ENCODE measurements at regions not wholly inside any gene's neighbourhood (a gene's known extent, or its start where the extent isn't known, plus 50 kb on each side); places are given as distances from the start of the nearest gene placed in this dataset.

GRCh38 chr13:40503966-40504591, 162.4 kb downstream of the FOXO1 start:
- Mint-ChIP-seq H3K4me3 (no peak overlapping the region), H3K27me3 (ENCODE audit: low read depth) (no peaks in the 10 kb centered on the region; the same call in 1 of the 2 replicates), H3K27ac (no peak overlapping the region), H3K4me1 (peaks cover 6% of the 10 kb centered on the region), H3K9me3 (no peaks in the 10 kb centered on the region), H3K36me3 (no peaks in the 10 kb centered on the region)
- ChIA-PET POLR2A (no interaction called here), CTCF (no interaction called here)
- DNase-seq (ENCODE audit: low spot score) (no peak), ATAC-seq (peak; percentile 54; the same call in 1 of the 2 replicates)
- TF ChIP-seq JUN (CRISPR knock-in tag; IDR thresholded peaks at IDR 0.05) (no peak), RORB (CRISPR knock-in tag; IDR thresholded peaks at IDR 0.05) (no peak), GABPB1 (CRISPR knock-in tag; IDR thresholded peaks at IDR 0.05) (0 out of 2 replicates have a peak, but pooled peaks have one; percentile 42)

DNA sequence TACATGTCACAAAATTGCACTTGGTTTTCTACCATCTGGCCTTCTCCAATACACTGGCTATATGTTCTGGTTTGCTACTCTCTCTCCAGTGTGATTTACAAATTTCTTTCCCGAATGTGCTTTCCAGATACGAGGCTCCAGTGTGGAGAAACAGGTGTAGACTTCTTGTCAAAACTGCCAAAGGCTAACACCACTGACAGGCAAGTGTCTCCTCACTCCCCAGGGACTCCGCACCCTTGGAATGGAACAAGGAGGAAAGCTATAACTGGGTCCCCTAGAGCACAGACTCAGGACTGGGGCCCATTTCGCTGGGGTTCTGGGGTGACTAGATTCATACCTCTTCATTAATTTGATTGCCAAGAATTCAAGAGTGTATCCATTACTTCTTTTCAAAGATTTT, 161.8 kb downstream of the FOXO1 start:
- H3K27ac Mint-ChIP-seq = no peak overlapping the region
- TF ChIP-seq, protein P1, sequence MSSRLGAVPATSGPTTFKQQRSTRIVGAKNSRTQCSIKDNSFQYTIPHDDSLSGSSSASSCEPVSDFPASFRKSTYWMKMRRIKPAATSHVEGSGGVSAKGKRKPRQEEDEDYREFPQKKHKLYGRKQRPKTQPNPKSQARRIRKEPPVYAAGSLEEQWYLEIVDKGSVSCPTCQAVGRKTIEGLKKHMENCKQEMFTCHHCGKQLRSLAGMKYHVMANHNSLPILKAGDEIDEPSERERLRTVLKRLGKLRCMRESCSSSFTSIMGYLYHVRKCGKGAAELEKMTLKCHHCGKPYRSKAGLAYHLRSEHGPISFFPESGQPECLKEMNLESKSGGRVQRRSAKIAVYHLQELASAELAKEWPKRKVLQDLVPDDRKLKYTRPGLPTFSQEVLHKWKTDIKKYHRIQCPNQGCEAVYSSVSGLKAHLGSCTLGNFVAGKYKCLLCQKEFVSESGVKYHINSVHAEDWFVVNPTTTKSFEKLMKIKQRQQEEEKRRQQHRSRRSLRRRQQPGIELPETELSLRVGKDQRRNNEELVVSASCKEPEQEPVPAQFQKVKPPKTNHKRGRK (CRISPR knock-in tag; IDR thresholded peaks at IDR 0.05; ENCODE audit: borderline replicate concordance) = no peak
- TF ChIP-seq JAZF1 (CRISPR knock-in tag; IDR thresholded peaks at IDR 0.05) = no peak
- TF ChIP-seq NFYB (CRISPR knock-in tag; conservative IDR thresholded peaks at IDR 0.05; ENCODE audit: low read depth) = no peak
- TF ChIP-seq ZNF263 (CRISPR knock-in tag; IDR thresholded peaks at IDR 0.05; ENCODE audit: low read depth) = no peak
- TF ChIP-seq GABPB1 (CRISPR knock-in tag; IDR thresholded peaks at IDR 0.05) = no peak
- TF ChIP-seq, protein P2, sequence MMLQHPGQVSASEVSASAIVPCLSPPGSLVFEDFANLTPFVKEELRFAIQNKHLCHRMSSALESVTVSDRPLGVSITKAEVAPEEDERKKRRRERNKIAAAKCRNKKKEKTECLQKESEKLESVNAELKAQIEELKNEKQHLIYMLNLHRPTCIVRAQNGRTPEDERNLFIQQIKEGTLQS (CRISPR knock-in tag; conservative IDR thresholded peaks at IDR 0.05) = no peak
- TF ChIP-seq RORB (CRISPR knock-in tag; IDR thresholded peaks at IDR 0.05) = no peak
- no peak for TF ChIP-seq MYBL2 (CRISPR knock-in tag; IDR thresholded peaks at IDR 0.05)
- TF ChIP-seq ZNF317 (CRISPR knock-in tag; IDR thresholded peaks at IDR 0.05; ENCODE audit: borderline replicate concordance, low read depth) = no peak
- TF ChIP-seq OVOL2 (CRISPR knock-in tag; IDR thresholded peaks at IDR 0.05; ENCODE audit: borderline replicate concordance) = no peak
- TF ChIP-seq ZNF138 (CRISPR knock-in tag; conservative IDR thresholded peaks at IDR 0.05) = no peak
- no peak for TF ChIP-seq NR3C1 (CRISPR knock-in tag; conservative IDR thresholded peaks at IDR 0.05; ENCODE audit: low read depth)
- TF ChIP-seq, protein P3, sequence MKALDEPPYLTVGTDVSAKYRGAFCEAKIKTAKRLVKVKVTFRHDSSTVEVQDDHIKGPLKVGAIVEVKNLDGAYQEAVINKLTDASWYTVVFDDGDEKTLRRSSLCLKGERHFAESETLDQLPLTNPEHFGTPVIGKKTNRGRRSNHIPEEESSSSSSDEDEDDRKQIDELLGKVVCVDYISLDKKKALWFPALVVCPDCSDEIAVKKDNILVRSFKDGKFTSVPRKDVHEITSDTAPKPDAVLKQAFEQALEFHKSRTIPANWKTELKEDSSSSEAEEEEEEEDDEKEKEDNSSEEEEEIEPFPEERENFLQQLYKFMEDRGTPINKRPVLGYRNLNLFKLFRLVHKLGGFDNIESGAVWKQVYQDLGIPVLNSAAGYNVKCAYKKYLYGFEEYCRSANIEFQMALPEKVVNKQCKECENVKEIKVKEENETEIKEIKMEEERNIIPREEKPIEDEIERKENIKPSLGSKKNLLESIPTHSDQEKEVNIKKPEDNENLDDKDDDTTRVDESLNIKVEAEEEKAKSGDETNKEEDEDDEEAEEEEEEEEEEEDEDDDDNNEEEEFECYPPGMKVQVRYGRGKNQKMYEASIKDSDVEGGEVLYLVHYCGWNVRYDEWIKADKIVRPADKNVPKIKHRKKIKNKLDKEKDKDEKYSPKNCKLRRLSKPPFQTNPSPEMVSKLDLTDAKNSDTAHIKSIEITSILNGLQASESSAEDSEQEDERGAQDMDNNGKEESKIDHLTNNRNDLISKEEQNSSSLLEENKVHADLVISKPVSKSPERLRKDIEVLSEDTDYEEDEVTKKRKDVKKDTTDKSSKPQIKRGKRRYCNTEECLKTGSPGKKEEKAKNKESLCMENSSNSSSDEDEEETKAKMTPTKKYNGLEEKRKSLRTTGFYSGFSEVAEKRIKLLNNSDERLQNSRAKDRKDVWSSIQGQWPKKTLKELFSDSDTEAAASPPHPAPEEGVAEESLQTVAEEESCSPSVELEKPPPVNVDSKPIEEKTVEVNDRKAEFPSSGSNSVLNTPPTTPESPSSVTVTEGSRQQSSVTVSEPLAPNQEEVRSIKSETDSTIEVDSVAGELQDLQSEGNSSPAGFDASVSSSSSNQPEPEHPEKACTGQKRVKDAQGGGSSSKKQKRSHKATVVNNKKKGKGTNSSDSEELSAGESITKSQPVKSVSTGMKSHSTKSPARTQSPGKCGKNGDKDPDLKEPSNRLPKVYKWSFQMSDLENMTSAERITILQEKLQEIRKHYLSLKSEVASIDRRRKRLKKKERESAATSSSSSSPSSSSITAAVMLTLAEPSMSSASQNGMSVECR (CRISPR knock-in tag; IDR thresholded peaks at IDR 0.05; ENCODE audit: borderline replicate concordance) = no peak
- no peak for TF ChIP-seq SOX15 (CRISPR knock-in tag; IDR thresholded peaks at IDR 0.05)
- ChIA-PET CTCF (no interaction called here), POLR2A (interaction anchor here (0.6 kb wide), 1 partner anchor 123 kb away, joined by 4 read pairs; no protein-coding TSS in a partner anchor)
- peaks cover 4% of the 10 kb centered on the region for H3K4me1 Mint-ChIP-seq
- H3K36me3 Mint-ChIP-seq = no peaks in the 10 kb centered on the region
- no peak overlapping the region for H3K4me3 Mint-ChIP-seq
- H3K9me3 Mint-ChIP-seq = no peaks in the 10 kb centered on the region
- H3K27me3 Mint-ChIP-seq (ENCODE audit: low read depth) = no peaks in the 10 kb centered on the region; the same call in 1 of the 2 replicates
- no peak for DNase-seq (ENCODE audit: low spot score)
- no peak for ATAC-seq

- DNase-seq (ENCODE audit: low spot score) (no peak), ATAC-seq (no peak)
- Mint-ChIP-seq H3K4me1 (0 out of 2 replicates have a peak, but pooled peaks cover 2% of the 10 kb centered on the region), H3K27ac (no peak overlapping the region), H3K36me3 (no peaks in the 10 kb centered on the region), H3K27me3 (ENCODE audit: low read depth) (no peaks in the 10 kb centered on the region; the same call in 1 of the 2 replicates), H3K4me3 (no peak overlapping the region), H3K9me3 (no peaks in the 10 kb centered on the region)
- CTCF ChIA-PET = interaction anchor here (0.6 kb wide), 1 partner anchor 283 kb away, joined by 3 read pairs; no protein-coding TSS in a partner anchor
- POLR2A ChIA-PET = interaction anchor here (0.6 kb wide), 1 partner anchor 123 kb away, joined by 4 read pairs; no protein-coding TSS in a partner anchor
- no peak for TF ChIP-seq SOX15 (CRISPR knock-in tag; IDR thresholded peaks at IDR 0.05)
- TF ChIP-seq, protein P4, sequence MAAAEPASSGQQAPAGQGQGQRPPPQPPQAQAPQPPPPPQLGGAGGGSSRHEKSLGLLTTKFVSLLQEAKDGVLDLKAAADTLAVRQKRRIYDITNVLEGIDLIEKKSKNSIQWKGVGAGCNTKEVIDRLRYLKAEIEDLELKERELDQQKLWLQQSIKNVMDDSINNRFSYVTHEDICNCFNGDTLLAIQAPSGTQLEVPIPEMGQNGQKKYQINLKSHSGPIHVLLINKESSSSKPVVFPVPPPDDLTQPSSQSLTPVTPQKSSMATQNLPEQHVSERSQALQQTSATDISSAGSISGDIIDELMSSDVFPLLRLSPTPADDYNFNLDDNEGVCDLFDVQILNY (CRISPR knock-in tag; IDR thresholded peaks at IDR 0.05) = no peak
- no peak for TF ChIP-seq MYBL2 (CRISPR knock-in tag; IDR thresholded peaks at IDR 0.05)
- TF ChIP-seq ETV6 (CRISPR knock-in tag; IDR thresholded peaks at IDR 0.05) = no peak
- no peak for TF ChIP-seq FOXK1 (CRISPR knock-in tag; IDR thresholded peaks at IDR 0.05)
- no peak for TF ChIP-seq RORB (CRISPR knock-in tag; IDR thresholded peaks at IDR 0.05)
- TF ChIP-seq EMX1 (CRISPR knock-in tag; IDR thresholded peaks at IDR 0.05) = no peak
- no peak for TF ChIP-seq IRF2 (CRISPR knock-in tag; IDR thresholded peaks at IDR 0.05; ENCODE audit: borderline replicate concordance, low read depth)
- TF ChIP-seq KAT7 (CRISPR knock-in tag; IDR thresholded peaks at IDR 0.05; ENCODE audit: borderline replicate concordance) = no peak
- TF ChIP-seq SMAD4 (CRISPR knock-in tag; IDR thresholded peaks at IDR 0.05) = no peak
- TF ChIP-seq SP1 (CRISPR knock-in tag; conservative IDR thresholded peaks at IDR 0.05) = no peak
- TF ChIP-seq CBFB (CRISPR knock-in tag; IDR thresholded peaks at IDR 0.05; ENCODE audit: low read depth) = no peak
- no peak for TF ChIP-seq TEAD1 (CRISPR knock-in tag; IDR thresholded peaks at IDR 0.05)
- no peak for TF ChIP-seq NFYB (CRISPR knock-in tag; conservative IDR thresholded peaks at IDR 0.05; ENCODE audit: low read depth)
Measured at GRCh38 chr13:40505196-40505595, 161.2 kb downstream of the FOXO1 start.
